ENCODE measurements at regions not wholly inside any gene's neighbourhood (a gene's known extent, or its start where the extent isn't known, plus 50 kb on each side); places are given as distances from the start of the nearest gene placed in this dataset.

GRCh38 chr6:56764081-56764566, 121.4 kb upstream of the DST start:
- ChIA-PET CTCF (no interaction called here), POLR2A (no interaction called here)
- no peak for TF ChIP-seq EZH2 (IDR thresholded peaks at IDR 0.05; ENCODE audit: borderline replicate concordance, insufficient read depth, low read depth, low read length, poor library complexity, severe bottlenecking)
- TF ChIP-seq CTCF (IDR thresholded peaks at IDR 0.05) = no peak
- Histone ChIP-seq H3K79me2 (ENCODE audit: control insufficient read depth, insufficient read depth, low read length) (no peaks in the 10 kb centered on the region), H3K27me3 (replicated peaks in 1 of 4; ENCODE audit: control extremely low read depth in 1 of 4, control insufficient read depth in 3 of 4, insufficient read depth in 4 of 4, low read length in 3 of 4) (no peaks in the 10 kb centered on the region), H3K9ac (ENCODE audit: low read length) (no peak overlapping the region), H3K4me3 (ENCODE audit: control extremely low read depth in 1 of 5, extremely low read depth in 1 of 5, insufficient read depth in 1 of 5, low read depth in 2 of 5, low read length in 4 of 5) (no peak overlapping the region), H3K27ac (ENCODE audit: low read length in 2 of 2) (no peak overlapping the region), H3K9me3 (ENCODE audit: control extremely low read depth in 1 of 3, control insufficient read depth in 2 of 3, insufficient read depth in 1 of 3, low read length in 2 of 3) (no peaks in the 10 kb centered on the region), H3K4me1 (ENCODE audit: control insufficient read depth in 2 of 2, insufficient read depth in 2 of 2, low read length in 2 of 2) (no peaks in the 10 kb centered on the region), H3K4me2 (replicated peaks; ENCODE audit: low read depth, low read length, poor library complexity, severe bottlenecking) (no peak overlapping the region), H3K36me3 (replicated peaks in 1 of 2; ENCODE audit: control extremely low read depth in 1 of 2, control insufficient read depth in 1 of 2, extremely low read depth in 1 of 2, insufficient read depth in 2 of 2, low read length in 1 of 2) (no peaks in the 10 kb centered on the region), H2AFZ (ENCODE audit: insufficient read depth, low read depth, low read length, poor library complexity, severe bottlenecking) (no peak overlapping the region), H4K20me1 (ENCODE audit: control insufficient read depth, insufficient read depth, low read length, poor library complexity, severe bottlenecking) (no peaks in the 10 kb centered on the region)
- Mint-ChIP-seq H3K4me1 (no peaks in the 10 kb centered on the region), H3K27ac (no peak overlapping the region), H3K27me3 (peaks cover 2% of the 10 kb centered on the region), H3K9me3 (ENCODE audit: insufficient read depth) (no peaks in the 10 kb centered on the region), H3K4me3 (no peak overlapping the region)
- WGBS (ENCODE audit: insufficient coverage) = 31% methylated on average over 3 of the region's 3 CpGs
- ATAC-seq (ENCODE audit: low read depth) (no peak), DNase-seq (no peak)
- intact Hi-C loops (cut with micrococcal nuclease) = no loop called here

GRCh38 chr6:56761651-56762050, 119.0 kb upstream of the DST start:
- Mint-ChIP-seq H3K27me3 (no peaks in the 10 kb centered on the region), H3K9me3 (ENCODE audit: insufficient read depth) (no peaks in the 10 kb centered on the region), H3K27ac (no peak overlapping the region), H3K4me1 (no peaks in the 10 kb centered on the region), H3K4me3 (no peak overlapping the region)
- no peak overlapping the region for H3K4me2 ChIP-seq (replicated peaks; ENCODE audit: low read depth, low read length, poor library complexity, severe bottlenecking)
- H2AFZ ChIP-seq (ENCODE audit: insufficient read depth, low read depth, low read length, poor library complexity, severe bottlenecking) = no peak overlapping the region
- H3K27ac ChIP-seq (ENCODE audit: low read length in 2 of 2) = no peak overlapping the region
- intact Hi-C loops (cut with micrococcal nuclease) = no loop called here
- H3K4me3 ChIP-seq (ENCODE audit: control extremely low read depth in 1 of 5, extremely low read depth in 1 of 5, insufficient read depth in 1 of 5, low read depth in 2 of 5, low read length in 4 of 5) = no peak overlapping the region
- no peak overlapping the region for H3K9ac ChIP-seq (ENCODE audit: low read length)
- H3K36me3 ChIP-seq (replicated peaks in 1 of 2; ENCODE audit: control extremely low read depth in 1 of 2, control insufficient read depth in 1 of 2, extremely low read depth in 1 of 2, insufficient read depth in 2 of 2, low read length in 1 of 2) = no peaks in the 10 kb centered on the region
- H3K27me3 ChIP-seq (replicated peaks in 1 of 4; ENCODE audit: control extremely low read depth in 1 of 4, control insufficient read depth in 3 of 4, insufficient read depth in 4 of 4, low read length in 3 of 4) = no peaks in the 10 kb centered on the region
- no peaks in the 10 kb centered on the region for H3K9me3 ChIP-seq (ENCODE audit: control extremely low read depth in 1 of 3, control insufficient read depth in 2 of 3, insufficient read depth in 1 of 3, low read length in 2 of 3)
- WGBS (ENCODE audit: insufficient coverage) = no CpG with 5 or more reads among the region's 1 CpG
- no peaks in the 10 kb centered on the region for H4K20me1 ChIP-seq (ENCODE audit: control insufficient read depth, insufficient read depth, low read length, poor library complexity, severe bottlenecking)
- DNase-seq (no peak), ATAC-seq (ENCODE audit: low read depth) (no peak)
- no peak for TF ChIP-seq EZH2 (IDR thresholded peaks at IDR 0.05; ENCODE audit: borderline replicate concordance, insufficient read depth, low read depth, low read length, poor library complexity, severe bottlenecking)
- TF ChIP-seq CTCF (IDR thresholded peaks at IDR 0.05) = no peak
- POLR2A ChIA-PET = no interaction called here
- H3K79me2 ChIP-seq (ENCODE audit: control insufficient read depth, insufficient read depth, low read length) = no peaks in the 10 kb centered on the region
- H3K4me1 ChIP-seq (ENCODE audit: control insufficient read depth in 2 of 2, insufficient read depth in 2 of 2, low read length in 2 of 2) = no peaks in the 10 kb centered on the region
- CTCF ChIA-PET = interaction anchor here (0.7 kb wide), 1 partner anchor 36 kb away, joined by 4 read pairs; no protein-coding TSS in a partner anchor

Data from B cell (primary cell).